ENCODE measurements at regions not wholly inside any gene's neighbourhood (a gene's known extent, or its start where the extent isn't known, plus 50 kb on each side); places are given as distances from the start of the nearest gene placed in this dataset.
"Not testable (repeated sequence)": the region's sequence is repeated elsewhere in the genome, so short reads cannot be mapped to it uniquely, and the experiment has no call there.

GRCh38 chr4:179040259-179040658, 1598.0 kb upstream of the AGA start:
- no peak overlapping the region for H3K4me3 ChIP-seq (replicated peaks; ENCODE audit: low read depth, low read length)
- no peak for DNase-seq (ENCODE audit: extremely low read depth, insufficient read length)
- no peaks in the 10 kb centered on the region for H3K36me3 ChIP-seq (ENCODE audit: control insufficient read depth, insufficient read depth, low read length)
- no peaks in the 10 kb centered on the region for H3K27me3 ChIP-seq (replicated peaks; ENCODE audit: control insufficient read depth, insufficient read depth, low read length)
- no peak for TF ChIP-seq CTCF (IDR thresholded peaks at IDR 0.05; ENCODE audit: insufficient read depth, low read length, poor library complexity, severe bottlenecking)

- H3K27me3 ChIP-seq (replicated peaks; ENCODE audit: control insufficient read depth, insufficient read depth, low read length), result no peaks in the 10 kb centered on the region
- no peaks in the 10 kb centered on the region for H3K36me3 ChIP-seq (ENCODE audit: control insufficient read depth, insufficient read depth, low read length)
Measured at GRCh38 chr4:179048839-179049453, 1606.7 kb upstream of the AGA start.

GRCh38 chr4:179051206-179051605, 1609.0 kb upstream of the AGA start:
- no peak for TF ChIP-seq CTCF (IDR thresholded peaks at IDR 0.05; ENCODE audit: insufficient read depth, low read length, poor library complexity, severe bottlenecking)

More at GRCh38 chr4:179048839-179049453, 1606.7 kb upstream of the AGA start:
- DNase-seq (ENCODE audit: extremely low read depth, insufficient read length), result no peak
- no peak overlapping the region for H3K4me3 ChIP-seq (replicated peaks; ENCODE audit: low read depth, low read length)
- TF ChIP-seq CTCF (IDR thresholded peaks at IDR 0.05; ENCODE audit: insufficient read depth, low read length, poor library complexity, severe bottlenecking), result no peak

GRCh38 chr4:179059396-179059795, 1617.2 kb upstream of the AGA start:
- no peaks in the 10 kb centered on the region for H3K27me3 ChIP-seq (replicated peaks; ENCODE audit: control insufficient read depth, insufficient read depth, low read length)
- no peak overlapping the region for H3K4me3 ChIP-seq (replicated peaks; ENCODE audit: low read depth, low read length)
- no peak for TF ChIP-seq CTCF (IDR thresholded peaks at IDR 0.05; ENCODE audit: insufficient read depth, low read length, poor library complexity, severe bottlenecking)
- no peaks in the 10 kb centered on the region for H3K36me3 ChIP-seq (ENCODE audit: control insufficient read depth, insufficient read depth, low read length)
- no peak for DNase-seq (ENCODE audit: extremely low read depth, insufficient read length)

More at GRCh38 chr4:179051206-179051605, 1609.0 kb upstream of the AGA start:
- no peak overlapping the region for H3K4me3 ChIP-seq (replicated peaks; ENCODE audit: low read depth, low read length)
- H3K27me3 ChIP-seq (replicated peaks; ENCODE audit: control insufficient read depth, insufficient read depth, low read length), result no peaks in the 10 kb centered on the region
- H3K36me3 ChIP-seq (ENCODE audit: control insufficient read depth, insufficient read depth, low read length), result no peaks in the 10 kb centered on the region
- no peak for DNase-seq (ENCODE audit: extremely low read depth, insufficient read length)

- DNase-seq (ENCODE audit: extremely low read depth, insufficient read length); H3K27me3 ChIP-seq (replicated peaks; ENCODE audit: control insufficient read depth, insufficient read depth, low read length); H3K36me3 ChIP-seq (ENCODE audit: control insufficient read depth, insufficient read depth, low read length); H3K4me3 ChIP-seq (replicated peaks; ENCODE audit: low read depth, low read length): not testable (repeated sequence)
Measured at GRCh38 chr4:179066254-179066653, 1624.0 kb upstream of the AGA start.

GRCh38 chr4:179071131-179071530, 1628.9 kb upstream of the AGA start:
- Histone ChIP-seq H3K36me3 (ENCODE audit: control insufficient read depth, insufficient read depth, low read length) (no peaks in the 10 kb centered on the region), H3K4me3 (replicated peaks; ENCODE audit: low read depth, low read length) (no peak overlapping the region), H3K27me3 (replicated peaks; ENCODE audit: control insufficient read depth, insufficient read depth, low read length) (no peaks in the 10 kb centered on the region)
- TF ChIP-seq CTCF (IDR thresholded peaks at IDR 0.05; ENCODE audit: insufficient read depth, low read length, poor library complexity, severe bottlenecking), result no peak
- no peak for DNase-seq (ENCODE audit: extremely low read depth, insufficient read length)
